NCI-H524 treated with DMSO at 0.1 percent for 48 hours (cell line): ENCODE measurements at regions not wholly inside any gene's neighbourhood (a gene's known extent, or its start where the extent isn't known, plus 50 kb on each side); places are given as distances from the start of the nearest gene placed in this dataset.

Experiments
- DNase-seq: peaks from one replicate; lab custom pipeline; 2025; lab: John Stamatoyannopoulos, UW

DNA sequence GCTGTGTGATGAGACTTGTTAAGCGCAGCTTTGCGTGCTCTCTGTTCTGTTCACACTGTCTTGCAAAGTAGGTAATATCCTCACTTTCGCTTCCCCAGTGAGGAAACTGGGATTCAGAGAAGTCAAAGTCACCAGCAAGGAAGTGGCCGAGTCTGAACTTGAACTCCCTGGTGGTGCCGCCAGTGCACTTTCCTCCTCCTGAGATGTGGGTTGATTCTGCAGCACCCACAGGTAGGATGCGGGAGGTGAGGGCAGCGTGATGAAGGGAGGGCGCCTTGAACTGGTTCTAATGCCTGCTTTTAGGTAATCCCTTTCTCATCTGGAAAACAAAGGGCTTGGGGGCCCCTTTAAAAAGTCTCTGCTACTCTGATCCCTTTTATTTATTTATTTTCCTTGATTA lies 54.9 kb upstream of the IGF1 start:
- no peak for DNase-seq

DNA sequence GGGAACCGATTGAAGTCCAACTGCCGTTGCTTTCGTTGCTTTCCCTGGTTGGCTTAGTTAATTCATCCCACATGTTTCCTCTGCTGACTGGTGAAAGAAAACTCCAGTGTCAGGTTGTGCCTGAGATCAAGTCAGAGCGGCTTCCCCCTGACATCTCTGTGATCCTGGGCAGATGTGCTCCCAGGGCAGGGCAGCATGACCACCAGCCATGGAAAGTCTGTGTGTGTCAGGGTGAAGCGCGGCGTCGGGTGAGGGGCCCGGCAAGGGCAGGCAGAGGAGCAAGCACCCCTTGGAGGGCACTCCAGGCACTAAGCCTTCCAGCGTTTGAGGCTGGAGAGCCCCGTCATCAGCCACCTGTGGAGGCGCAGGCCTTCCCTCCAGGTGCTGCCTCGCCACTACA lies 54.5 kb upstream of the IGF1 start:
- no peak for DNase-seq

DNA sequence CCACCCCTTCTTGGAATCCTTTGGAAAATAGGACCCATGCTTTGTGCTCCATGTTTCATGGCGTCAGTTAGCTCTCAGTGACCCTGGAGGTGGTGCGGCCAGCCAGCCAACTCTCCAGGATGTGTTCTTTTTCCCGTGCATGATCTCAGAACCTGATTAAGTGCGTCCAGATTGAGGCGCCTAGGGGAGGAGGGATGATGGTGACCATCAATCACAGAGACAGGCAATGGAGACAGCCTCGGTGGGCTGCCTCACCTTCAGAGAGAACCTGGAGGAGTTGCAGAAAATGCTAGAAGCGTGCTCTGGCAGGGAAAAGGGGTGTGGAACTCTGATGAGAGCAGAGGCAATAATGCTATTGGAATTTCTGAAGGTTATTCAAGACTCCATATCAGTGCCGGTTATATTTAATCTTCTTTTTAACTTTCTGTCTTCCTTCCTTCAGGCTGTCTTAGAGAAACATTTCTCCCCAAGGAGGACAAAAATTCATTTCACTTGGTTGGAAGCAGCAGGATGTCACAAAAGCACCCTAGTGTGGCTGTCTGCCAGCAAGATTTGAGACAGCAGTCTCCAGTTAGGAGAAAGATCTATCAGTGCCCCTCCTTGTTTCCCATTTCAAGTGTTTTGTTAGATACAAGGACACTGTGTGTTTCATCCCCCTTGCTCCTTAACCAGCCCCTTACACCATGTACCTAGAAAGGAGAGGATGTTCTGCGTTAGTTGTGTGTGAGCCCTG lies 53.3 kb upstream of the IGF1 start:
- DNase-seq, result no peak
